ENCODE measurements at regions not wholly inside any gene's neighbourhood (a gene's known extent, or its start where the extent isn't known, plus 50 kb on each side); places are given as distances from the start of the nearest gene placed in this dataset.
"Not testable (repeated sequence)": the region's sequence is repeated elsewhere in the genome, so short reads cannot be mapped to it uniquely, and the experiment has no call there.

DNA sequence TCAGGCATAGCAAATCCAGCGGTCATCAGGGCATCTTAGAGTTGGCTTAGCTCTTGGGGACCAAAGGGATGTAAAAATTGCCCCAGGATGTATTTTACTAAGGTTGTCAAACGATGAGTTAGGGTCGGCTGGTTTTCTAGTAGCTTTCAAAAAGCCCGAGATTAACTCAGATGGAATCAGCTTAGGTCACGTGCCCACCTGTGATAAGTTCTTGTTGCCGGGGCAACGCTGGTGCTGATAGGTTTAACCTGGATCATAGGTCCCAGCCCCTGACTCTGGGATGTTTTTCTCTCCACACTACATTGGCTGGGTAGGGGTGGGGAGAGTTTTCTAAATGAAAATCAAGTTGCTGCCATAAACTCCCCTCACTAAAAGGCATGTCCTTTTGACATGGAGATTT, 257.3 kb upstream of the SULF2 start:
- DNase-seq (ENCODE audit: low spot score), result no peak

DNA sequence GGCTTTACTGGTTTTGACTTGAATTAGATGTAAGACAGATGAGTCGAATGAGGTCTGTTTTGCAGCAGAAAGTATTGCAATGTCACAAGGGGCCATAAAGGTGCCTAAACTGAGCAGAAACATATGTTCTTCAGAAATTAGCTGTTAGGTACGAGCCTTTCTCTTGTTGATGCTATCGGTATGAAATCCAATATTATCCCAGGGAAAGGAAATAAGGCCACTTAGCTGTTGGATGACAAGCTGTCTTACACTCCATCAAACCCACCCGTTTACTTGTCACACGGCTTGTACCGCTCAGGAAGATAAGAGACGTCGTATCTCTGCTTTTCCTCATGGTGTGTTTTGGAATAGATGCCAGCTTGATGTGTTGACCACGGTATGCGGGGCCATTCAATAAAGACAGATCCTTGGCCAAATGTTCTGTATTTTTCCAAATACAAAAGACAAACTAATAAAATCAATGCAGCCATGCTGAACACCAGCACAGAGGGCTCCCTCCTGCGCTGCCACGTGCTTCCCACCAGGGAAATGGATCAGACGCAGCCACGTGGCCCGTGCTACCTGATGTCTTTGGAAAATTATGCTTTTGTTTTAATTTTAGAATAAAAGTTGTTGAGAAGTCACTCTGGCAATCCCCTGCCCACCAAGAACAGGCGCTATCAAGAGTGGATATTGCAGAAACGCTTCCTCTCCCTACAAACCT, 255.9 kb upstream of the SULF2 start:
- no peak for DNase-seq (ENCODE audit: low spot score)

DNA sequence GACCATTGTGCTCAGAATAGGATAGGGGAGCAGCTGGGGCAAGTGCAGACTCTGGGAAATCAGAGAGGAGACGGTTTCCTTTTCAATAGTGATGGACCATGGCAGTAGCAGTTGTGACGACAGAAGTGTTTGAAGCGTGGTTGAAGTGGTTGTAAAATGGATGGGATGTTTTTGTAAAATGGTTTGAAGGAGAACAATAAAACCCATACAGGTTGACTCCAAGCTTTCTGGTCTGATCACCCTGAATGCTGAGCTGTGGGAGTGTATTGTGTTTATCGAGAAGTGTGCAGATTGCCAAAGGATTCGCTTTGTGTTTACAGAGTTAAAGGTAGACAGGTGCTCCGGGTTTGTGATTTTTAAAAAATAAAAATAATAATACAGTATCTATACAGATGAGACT, 255.2 kb upstream of the SULF2 start:
- no peak for DNase-seq (ENCODE audit: low spot score)

DNA sequence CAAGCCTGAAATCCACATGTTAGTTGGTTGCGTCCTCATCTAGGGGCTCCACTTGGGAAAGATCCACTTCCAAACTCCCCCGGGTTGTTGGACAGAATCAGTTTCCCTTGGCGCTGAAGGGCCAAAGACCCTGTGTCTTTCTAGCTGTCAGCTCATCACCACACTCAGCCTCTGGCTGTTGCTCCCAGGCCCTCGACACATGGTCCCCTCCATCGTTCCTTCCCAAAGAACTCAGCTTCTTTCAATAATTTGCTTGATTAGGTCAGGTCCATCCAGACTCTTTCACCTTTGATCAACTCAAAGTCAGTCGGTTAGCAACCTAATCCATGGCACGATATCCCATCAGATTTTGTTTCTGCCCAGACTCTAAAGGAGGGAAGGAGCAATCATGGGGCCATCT, 254.8 kb upstream of the SULF2 start:
- no peak for DNase-seq (ENCODE audit: low spot score)

DNA sequence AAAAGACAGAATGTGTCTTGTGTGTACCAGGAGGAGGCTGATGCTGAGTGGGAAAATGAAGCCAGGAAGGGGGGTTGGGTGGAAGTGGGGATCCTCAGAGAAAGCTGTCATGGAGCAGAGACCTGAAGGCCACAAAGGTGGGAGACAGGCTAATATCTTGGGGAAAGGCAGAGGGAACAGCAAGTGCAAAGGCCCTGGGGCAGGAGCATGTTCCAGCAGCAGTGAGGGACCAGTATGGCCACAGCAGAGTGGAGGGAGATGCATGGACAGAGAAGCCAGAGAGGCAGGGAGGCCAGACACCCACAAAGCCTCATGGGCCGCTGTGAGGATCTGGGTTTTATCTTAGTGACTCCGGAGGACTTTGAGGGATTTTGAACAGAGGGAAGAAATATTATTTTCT, 254.2 kb upstream of the SULF2 start:
- DNase-seq (ENCODE audit: low spot score), result no peak

DNA sequence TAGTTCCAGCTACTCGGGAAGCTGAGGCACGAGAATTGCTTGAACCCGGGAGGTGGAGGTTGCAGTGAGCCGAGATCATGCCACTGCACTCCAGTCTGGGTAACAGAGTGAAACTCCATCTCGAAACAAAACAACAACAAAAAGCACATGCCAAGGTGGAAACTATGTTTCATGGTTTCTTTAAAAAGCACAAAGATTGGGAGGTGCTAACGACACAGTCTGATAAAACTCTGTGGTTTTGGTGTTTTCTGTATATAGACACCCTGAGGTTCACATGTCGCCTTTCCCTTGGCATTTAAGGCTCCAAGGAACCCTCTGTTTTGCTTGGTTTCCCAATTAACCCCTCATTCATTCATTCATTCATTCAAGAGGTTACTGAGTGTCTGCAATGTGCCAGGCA, 253.4 kb upstream of the SULF2 start:
- DNase-seq (ENCODE audit: low spot score), result no peak

DNA sequence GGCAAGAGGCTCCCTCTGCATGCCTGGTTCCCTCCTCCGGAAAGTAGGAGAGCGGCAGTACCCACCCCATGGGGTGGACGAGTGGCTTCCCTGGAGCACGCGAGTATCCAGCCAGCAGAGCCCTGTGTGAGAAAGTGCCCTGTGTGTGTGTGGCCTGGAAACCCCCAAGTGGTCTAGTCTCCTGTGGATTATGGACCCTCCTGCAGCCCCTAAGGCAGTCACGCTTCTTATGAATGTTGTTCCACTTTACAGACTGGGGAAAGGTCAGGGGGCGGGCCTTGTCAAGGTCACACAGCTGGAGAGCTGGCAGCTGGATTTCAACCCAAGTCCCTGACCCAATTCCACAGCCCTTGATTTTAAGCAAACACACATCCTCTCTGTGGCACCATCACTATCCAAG, 252.5 kb upstream of the SULF2 start:
- DNase-seq (ENCODE audit: low spot score), result not testable (repeated sequence)

DNA sequence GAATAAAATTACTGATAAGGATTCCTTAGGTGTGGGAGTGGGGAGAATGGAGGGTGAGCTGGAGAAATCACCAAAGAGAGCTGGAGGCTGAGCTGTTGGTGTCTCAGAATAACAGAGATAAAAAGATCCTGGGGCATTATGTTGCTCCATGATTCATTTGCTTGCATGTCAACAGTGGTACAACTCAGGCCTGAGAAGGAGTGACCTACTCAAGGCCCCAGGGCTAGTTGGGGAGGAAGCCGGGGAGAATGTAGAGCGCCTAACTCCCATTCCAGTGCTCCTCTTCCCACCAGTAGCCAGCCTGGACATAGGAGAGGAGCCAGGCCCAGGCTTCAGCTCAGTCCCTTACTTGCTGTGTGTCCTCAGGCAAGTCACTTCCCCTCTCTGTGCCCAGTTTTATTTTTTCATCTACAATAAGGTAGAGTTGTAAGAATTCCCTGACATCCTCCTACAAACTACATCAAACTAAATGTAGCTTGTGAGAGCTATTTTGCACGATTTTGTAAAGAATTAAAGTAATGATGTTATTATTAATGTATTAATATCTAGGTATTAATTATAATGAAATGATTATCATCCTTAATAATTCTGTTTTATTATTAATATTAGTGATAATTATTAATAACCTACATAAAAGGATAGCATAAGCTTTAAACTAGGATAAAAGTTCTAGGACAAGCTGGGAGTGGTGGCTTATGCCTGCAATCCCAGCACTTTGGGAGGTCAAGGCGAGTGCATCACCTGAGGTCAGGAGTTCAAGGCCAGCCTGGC, 250.9 kb upstream of the SULF2 start:
- no peak for DNase-seq (ENCODE audit: low spot score)

DNA sequence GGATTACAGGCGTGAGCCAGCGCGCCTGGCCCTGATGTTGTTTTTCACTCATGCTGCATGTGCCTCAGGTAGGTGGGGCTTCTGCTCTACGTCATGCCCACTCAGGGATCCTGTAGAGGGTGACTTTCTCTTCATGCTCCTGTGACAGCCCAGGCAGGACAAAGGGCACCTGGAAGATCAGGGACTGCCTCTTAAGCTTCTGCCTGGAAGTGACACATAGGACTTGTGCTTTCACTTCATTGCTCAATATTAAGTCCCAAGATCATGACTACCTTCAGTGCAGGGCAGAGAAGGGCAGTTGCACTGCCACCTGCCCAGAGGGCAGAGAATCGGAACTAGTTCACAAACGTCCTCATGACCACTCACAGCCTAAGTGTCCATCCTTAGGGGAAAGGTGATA, 249.5 kb upstream of the SULF2 start:
- no peak for DNase-seq (ENCODE audit: low spot score)

DNA sequence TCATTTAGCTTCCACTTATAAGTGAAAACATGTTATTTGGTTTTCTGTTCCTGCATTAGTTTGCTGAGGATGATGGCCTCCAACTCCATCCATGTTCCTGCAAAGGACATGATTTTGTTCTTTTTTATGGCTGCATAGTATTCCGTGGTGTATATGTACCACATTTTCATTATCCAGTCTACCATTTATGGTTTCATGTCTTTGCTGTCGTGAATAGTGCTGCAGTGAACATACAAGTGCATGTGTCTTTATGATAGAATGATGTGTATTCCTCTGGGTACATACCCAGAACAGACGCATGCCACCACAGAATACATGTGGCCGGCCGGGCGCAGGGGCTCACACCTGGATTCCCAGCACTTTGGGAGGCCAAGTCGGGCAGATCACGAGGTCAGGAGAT, 247.7 kb upstream of the SULF2 start:
- not testable (repeated sequence) for DNase-seq (ENCODE audit: low spot score)

DNA sequence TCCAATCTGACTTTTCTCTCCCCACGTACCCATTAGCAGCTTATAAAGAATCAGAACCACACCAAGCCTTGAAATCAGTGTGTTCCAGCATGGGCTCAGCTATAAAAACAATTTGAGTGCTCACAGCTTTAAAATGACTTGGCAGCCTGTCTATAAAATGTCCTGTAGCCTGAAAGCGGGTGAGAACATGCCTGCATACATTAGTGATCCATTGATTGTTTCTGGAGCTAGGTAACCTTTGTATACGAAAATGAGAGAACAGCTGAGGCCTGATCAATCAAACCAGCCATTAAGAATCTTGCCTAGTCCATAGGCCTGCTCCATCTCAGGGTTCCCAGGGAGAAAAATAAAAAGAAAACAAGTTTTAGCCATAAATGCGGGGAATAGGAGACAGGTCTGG, 245.8 kb upstream of the SULF2 start:
- no peak for DNase-seq (ENCODE audit: low spot score)

DNA sequence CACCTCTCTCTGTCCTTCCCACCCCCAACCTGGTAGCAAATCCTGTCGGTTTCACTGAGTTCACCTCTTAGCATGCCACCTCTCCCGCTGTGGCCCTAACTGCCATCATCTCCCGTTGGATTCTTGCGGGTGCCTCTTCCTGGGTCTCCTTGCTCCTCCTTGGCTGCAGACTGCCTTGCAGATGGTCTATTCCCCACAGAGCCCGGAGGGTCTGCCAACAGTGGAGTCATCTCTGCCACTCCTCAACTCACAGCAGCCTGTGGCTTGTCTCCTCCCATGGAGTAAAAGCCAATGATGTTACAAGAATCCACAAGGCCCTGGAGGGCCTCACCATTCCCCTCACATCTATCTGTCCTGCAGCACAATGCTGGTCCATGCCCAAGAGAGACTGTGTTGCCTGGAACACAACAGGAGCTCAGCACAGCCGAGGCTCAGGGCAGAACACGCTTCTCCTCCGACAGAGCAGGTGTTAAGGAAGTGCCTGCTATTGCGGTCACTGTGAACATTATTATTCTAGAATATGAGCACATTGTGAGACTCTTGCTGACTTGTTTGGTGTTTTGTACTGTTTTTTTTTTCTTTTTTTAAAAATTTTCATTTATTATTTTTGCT, 241.8 kb upstream of the SULF2 start:
- no peak for DNase-seq (ENCODE audit: low spot score)

DNA sequence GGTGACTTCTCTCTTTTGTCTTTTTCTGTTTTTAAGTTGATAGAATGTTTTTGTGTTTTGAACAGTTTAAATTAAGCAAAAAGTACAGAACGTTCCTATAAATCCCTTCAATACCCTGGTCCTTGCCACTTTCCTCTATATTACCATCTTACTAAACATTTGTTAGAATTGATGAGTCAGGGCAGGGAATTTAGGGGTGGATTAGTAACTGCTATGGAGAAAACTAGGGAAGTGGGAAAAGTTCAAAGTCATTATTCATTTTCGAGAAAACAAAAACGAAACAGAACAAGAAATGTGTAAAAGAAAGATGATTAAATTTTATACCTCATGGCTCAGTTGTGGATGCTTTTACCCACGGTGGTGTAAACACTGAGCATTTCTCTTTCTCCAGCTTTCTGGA, 240.4 kb upstream of the SULF2 start:
- no peak for DNase-seq (ENCODE audit: low spot score)

DNA sequence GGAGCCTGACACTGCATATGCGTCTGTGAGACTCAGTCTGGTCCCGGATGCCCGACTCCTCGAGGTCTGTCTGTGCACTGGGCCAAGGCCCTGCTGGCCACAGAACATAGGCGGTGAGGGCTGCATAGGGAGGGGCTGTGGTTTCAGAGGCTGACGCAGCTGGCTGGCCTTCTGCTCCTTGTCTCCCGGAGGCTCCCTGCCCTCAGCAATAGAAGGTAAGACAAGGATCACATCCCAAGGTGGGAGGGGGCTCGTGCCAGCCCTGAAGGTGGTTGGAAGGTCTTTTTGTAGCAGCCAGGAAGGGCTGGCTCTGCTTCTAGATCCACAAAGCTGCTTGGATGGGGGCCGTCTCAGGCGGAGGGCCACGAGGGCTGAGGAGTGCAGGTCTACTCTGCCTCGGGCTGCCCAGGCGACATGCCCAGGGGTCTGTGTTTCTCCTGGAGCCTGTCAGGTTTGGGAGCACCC, 239.8 kb upstream of the SULF2 start:
- peak; percentile 15 for DNase-seq (ENCODE audit: low spot score)

DNA sequence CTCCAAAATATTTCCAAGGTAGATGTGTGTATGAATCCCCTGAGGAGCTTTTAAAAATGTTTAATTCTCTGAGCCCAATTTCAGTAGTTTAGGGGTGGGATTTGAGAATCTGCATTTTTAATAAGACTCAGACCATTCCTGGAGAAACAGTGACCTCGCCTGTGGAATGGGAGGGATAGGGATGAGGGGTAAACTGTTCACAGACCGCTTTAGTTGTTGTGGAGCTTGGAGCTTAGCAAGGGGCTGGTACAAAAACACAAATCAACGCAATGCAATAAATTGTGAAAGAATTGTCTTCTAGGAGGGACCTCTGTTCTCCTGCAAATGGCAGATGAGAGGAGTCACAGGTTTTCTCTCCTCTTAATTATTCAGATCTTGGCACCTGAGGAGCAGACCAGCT, 239.3 kb upstream of the SULF2 start:
- no peak for DNase-seq (ENCODE audit: low spot score)

DNA sequence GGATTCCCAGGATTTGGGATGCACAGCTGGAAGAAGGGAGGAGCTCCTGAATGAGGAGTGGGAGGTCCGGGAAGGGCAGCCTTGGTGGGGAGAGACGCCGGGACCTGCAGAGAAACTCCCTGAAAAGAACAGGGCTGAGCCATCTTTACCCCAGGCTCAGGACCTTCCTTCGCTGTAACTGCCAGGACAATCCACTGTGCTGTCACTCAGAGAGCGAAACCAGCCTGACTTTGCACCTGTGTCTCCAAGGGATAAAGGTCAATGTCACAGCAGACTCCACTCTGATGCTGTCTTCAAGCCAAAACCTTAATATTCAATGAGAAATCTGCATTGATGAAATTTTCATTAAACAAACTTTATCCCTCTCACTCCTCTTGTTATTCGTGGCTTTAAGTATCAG, 235.4 kb upstream of the SULF2 start:
- not testable (repeated sequence) for DNase-seq (ENCODE audit: low spot score)

DNA sequence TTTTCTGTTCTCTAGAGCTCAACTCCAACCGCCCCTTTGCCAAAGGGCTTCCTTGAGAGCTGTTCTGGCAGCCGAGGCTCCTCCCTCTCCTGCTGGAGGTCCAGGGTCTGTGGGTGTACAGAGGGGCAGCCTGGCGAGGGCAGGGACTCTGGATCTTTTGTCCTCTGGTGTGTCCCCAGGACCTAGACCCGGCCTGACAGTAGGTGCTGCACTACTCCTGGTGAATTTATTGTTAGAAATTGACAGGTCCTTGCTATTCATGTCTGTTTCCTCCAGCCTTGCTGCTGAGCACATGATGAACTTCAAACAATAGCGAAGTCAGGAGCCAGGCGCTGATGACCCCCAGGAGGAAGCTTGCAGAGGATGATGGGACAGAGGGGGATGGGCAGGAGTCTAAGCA, 234.7 kb upstream of the SULF2 start:
- no peak for DNase-seq (ENCODE audit: low spot score)

DNA sequence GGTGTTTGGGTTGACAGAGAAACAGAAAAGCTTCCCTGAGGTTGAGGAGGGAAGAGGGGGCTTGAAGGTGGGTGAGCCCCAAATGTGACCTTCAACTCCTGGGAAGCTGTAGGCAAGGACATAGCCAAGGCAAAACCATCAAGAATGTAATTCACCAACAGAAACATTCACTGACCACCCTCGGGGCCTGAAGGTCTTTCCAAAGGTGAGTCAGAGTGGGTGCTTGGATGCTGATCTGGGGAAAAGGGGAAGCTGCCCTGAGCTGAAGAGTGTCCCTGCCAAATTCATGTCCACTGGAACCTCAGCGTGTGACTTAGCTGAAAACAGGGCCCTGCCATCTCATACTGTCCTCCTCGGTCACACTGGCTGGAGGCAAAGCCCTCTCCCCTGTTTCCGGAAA, 234.2 kb upstream of the SULF2 start:
- no peak for DNase-seq (ENCODE audit: low spot score)

DNA sequence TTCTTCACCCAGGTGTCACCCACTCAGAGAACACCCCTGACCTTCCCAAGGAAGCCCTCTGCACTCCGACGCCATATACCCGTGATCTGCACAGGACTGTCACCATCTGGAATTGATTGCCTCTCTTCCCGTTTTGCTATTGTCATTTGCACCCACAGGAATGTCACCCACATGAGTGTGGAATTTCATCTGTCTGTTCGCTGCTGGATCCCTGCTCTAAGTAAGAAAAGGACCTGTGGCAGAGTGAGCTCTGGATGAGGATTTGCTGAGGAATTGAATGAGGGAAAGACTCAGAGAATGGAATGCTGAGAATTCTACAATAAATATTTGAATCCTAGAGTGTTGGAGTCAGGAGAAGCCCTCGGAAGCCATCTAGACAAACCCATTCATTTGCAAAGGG, 233.6 kb upstream of the SULF2 start:
- not testable (repeated sequence) for DNase-seq (ENCODE audit: low spot score)

DNA sequence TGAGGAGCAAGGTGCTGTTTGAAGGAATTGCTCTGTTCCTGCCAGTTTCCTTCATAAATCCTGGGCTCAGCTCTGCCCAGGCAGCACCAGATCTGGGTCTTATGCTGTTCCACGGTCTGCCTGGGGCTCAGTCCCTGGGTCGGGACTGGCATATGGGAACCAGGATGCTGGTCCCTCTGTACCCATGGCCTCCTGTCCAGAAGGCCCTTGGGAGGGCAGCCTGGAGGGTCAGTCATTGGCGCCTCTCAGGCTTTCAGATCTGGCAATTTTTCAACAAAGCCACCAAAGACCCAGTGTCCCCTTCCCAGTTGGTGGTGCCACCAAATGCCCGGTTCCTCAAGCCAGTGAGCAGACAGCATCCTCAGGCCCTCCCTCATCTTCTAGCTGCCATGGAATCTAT, 232.7 kb upstream of the SULF2 start:
- DNase-seq (ENCODE audit: low spot score), result no peak

DNA sequence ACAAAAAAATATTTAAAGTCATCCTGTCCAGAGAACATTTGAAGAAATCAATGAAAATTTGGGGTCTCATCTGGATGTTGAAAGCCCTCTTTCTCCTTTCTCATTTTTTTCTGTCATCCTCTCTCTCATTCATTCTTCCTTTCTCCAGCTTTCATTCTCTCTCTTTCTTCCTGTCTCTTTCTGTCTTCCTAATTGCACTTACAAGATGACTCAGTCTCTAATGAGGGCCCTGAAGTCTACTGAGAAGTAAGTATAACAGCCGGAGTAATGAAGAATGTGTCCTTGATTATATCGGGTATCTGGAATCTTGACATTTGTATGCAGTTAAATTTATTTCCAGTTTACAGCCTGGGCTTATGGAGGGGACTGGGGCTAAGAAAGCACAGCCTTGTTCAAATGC, 232.2 kb upstream of the SULF2 start:
- DNase-seq (ENCODE audit: low spot score), result no peak

DNA sequence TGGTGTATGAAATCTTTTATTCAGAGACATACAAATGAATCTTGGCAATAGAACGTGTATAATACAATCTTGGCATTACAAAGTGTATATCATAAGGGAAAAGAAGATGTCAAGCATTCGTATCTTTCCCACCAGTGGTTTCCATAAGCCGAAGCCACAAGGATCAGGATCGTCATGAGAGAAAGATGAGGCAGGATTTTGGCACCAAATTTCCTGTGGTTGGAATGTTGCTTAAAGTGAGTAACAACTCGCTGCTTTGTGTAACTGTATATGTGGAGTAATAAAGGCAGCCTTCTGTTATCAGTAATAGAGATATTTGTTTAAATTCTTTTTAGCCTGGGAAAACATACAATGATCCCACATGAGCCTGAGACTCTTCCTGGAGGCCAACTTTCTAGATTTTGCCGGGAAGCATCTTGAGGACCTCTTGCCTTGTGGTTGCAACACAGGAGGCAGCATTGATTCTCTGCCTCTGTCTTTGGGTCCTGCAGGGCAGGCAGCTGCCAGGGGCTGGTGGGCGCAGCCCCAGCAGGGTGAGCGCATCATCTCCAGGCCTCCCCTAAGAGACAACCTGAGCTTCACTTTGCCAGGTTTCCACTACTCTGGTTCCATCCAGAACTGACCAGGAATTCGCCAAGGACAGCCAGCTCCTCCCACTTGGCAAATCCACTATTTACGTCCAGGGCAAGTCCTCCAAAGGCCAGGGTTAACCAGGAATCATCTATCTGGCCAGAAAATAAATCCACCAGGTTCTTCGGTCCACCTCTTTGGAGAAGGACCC, 230.9 kb upstream of the SULF2 start:
- DNase-seq (ENCODE audit: low spot score), result no peak
